Non-pigmented ciliary epithelial cell (primary cell): ENCODE measurements at regions not wholly inside any gene's neighbourhood (a gene's known extent, or its start where the extent isn't known, plus 50 kb on each side); places are given as distances from the start of the nearest gene placed in this dataset.

Experiments
- DNase-seq: peaks from one replicate; pipeline ENCODE4 v3.0.0-alpha.2; 2010; ENCODE audit warnings: low read depth

DNA sequence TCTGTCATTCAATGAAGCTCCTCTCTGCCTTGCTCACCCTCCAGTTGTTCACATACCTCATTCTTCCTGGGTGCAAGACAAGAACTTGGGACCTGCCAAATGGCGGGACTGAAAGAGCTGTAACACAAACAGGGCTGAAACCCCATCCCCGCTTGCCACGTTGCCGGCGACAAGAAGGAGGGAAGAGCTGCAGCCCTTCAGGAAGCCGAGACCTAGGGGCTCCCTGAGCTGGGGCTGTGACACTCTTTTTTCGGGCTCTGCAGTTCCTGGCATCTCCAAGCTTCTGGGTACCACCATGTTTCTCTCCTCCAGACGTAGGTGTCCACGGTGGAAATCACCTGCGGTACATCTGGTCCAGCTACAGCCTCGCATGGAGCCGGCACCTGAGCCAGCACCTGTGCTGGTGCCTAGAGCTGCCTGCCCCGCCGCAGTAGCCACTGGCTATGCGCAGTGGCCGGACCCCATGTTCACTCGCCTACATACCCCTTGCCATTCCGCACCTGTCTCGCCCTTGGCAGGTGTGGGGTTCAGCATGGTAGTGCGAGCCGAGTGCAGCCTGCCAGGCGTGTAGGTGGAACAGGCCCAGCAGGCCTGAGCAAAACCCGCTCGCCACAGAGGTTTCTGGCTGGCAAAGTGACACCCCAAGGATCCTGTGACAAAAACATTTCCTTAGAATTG, 367.0 kb upstream of the NEGR1 start:
- no peak for DNase-seq

DNA sequence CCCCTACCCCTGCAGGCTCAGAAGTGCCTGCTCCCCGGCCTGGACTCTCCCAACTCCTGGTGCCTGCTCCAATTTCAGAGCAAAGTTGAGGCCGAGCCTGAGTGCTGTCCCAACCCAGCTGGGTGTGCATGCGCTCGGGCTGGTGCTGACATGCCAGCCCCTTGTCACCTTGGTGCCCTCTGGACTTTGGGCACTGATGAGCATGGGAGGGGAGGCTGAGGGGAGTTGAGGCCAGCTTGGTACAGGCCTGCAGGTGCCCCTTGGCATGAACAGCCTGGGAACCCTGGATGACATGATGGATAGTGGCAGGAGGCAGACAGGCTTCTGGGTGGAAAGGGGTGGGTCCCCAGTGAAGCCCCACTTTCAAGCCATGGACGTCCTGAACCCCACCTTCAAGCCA, 366.1 kb upstream of the NEGR1 start:
- DNase-seq, result no peak

DNA sequence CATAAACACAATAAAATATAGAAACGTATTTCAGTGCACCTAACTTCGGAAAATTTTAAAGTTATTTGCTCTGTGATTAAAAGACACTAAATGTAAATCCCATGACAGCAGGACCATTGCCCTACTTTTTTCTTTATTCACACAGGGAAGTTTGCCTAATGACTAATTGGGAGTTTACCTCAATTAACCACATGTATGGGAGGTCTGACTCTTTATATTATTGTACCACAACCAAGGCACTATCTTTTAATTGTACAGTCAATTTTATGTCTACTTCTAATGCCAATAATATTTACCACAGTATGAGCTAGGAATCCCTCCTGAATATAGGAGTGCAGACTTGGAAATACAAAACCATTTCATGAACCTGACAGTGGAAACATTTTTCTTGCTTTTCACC, 360.8 kb upstream of the NEGR1 start:
- no peak for DNase-seq

DNA sequence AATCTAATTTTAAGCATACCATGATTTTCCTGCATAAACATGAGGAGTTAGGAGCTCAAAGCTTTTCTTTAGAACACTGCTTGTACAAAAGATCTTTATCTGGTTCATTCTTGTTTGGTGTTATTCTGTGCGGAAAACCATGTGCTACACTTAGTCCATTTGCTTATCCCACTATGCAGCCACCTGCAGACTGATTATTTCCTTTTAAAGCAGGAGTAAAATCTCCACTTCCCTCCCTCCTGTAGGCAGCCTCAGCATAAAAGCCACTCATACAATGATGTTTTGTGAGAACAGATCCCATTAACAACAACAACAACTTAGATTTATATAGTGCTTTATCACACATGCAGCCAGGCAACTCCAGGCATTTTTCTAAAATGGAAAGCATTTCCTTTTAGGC, 355.3 kb upstream of the NEGR1 start:
- no peak for DNase-seq

DNA sequence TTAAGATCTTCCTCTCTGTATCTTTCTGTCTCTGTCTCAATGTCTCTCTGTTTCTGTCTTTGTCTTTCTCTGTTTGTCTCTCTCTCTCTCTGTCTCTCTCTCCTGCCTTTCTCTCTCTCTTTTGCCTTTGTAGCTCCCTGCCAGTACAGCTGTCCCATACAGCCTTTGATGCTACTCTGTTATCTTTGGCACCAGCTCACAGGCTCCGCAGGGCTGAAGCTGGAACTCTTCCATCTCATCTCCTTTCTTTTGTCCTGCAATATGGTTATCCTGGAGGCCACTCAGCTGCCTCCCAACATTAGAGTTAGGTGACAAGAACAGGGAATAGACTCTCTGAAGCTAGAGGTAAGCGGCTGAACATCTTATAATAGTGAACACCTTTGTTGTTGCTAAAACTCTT, 354.3 kb upstream of the NEGR1 start:
- DNase-seq, result no peak

DNA sequence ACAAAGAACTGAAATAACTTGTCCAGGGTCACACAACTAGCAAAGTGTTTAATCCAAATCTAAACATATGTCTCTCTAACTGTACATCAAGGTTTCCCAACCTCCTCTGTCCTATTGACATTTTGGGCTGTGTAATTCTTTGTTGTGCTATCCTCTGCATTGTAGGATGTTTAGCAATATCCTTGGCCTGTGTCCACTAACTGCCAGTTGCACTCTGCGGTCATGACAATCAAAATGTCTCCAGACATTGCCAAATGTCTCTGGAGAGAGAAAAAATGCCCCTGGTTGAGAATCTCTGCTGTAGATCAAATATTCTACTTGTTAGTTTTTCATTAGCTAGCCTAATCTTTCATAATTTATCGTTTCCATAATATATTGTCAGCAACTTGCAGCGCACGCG, 353.4 kb upstream of the NEGR1 start:
- no peak for DNase-seq

DNA sequence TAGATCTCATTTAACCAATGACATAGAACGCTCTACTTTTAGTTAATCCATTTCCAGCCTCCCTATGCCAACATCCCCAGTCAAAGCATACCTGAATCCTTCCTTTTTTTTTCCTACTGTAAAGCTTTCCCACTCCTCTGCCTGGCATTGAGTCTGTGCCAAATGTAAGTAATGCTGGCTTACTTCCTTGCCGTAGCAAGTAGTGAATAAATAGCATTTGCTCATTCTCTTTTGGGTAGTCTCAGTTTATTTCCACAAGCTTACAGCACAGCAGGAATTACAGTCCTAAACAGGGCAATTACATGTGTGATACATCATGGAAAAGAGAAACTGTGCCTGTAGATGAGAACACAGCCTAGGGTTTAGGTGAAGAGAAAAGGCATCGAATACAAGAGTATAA, 352.6 kb upstream of the NEGR1 start:
- DNase-seq, result no peak

DNA sequence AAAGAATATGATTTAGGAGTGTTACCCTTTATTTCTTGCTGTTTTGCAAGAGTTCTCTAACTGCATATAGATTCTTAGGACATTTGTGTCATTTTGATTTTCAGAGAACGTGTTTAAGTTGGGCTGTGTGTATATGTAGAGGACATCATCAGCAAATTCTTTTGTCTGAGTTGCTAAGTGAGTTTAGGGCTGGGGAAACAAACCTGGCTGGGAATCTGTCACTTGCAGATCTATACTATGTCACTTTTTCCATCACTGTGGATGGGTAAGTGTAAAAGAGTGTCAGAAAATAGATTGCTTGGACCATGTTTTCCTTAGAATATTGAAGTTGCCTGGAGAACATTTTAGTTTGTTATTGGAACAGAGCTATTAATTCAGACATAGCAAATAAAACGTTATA, 349.1 kb upstream of the NEGR1 start:
- no peak for DNase-seq

DNA sequence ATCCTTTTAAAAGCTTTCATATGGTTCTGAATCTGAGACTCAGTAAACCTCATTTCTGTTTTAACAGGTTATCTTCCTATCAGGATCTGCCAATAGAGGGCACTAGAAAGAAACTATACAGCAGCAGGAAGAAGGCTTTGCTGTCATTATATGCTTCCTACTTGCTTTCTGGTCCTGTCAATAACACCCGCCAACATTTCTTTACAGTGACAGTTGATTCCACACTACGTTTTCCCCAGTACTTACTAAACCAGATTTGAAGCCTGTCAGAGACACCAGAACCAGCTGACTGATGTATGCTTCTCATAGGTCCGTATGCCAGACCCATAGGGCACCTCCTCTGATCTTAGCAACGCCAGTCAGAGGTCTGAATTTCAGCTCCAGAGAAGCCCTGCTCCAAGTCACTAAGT, 341.0 kb upstream of the NEGR1 start:
- peak; percentile 14 for DNase-seq

DNA sequence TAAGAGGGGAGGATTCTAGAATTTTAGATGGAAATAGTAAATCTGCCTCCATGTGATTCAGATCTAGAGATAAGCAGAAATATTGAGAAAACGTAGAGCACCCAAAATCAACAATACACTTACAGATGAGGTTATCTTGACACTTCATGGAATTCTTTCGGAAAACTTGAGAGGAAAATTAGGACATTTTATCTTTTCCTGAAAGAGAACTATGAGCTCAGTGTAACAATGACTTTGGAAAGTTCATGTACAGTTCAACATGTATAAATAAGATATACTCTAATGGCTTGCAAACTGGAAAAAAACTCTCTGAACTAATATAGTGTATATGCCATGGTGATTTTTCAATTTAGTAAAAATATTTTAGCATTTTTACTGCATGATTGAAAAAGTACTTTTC, 338.1 kb upstream of the NEGR1 start:
- no peak for DNase-seq

DNA sequence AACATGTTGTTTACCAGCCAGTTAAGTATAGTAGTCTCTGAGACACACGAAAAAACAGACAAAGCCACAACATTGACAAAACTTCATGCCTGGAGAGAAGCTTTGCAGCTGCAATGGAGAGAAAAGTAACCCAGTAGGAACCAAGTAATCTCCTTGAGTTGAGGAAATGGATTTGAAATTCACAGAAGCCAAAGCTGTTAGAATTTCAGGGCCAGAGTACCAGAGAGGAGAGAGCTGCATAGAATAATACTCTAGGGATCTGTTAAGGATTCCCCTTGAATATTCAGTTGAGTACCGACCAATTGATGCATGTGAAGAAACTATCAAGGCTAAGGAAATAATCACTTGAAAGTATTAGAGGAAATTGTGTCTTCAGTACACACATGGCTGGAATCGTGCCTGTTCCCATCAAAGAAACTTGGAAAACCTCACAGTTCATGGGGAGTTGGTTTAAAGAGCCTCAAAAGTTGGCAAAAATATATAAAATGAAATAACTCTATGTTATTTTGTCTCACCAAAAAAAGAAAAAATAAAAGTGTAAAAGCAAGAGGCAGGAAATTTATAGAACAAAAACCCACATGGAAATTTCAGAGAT, 324.0 kb upstream of the NEGR1 start:
- no peak for DNase-seq

DNA sequence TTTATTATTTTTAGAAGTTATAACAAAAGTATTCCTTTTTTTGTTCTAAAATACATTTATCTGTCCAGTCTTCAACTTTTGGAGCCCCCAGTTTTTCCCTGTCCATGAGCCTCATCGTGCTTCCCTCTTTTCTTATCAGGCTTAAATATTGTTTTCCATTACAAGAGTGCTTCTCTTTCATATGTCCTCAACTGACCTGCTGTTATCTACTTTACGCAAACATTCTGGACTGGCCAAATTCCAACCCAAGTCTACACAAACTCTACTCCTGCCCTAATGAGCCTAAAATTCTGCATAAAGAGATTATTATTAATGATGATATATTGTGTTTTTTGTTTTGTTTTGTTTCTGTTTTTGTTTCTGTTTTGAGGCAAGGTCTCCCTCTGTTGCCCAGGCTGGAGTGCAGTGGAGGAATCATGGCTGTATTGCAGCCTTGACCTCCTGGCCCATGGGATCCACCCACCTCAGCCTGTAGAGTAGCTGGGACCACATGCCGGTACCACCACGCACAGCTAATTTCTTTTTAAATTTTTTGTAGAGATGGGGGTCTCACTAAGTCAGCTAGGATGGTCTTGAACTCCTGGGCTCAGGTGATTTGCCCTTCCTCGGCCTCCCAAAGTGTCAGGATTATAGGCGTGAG, 318.8 kb upstream of the NEGR1 start:
- no peak for DNase-seq

DNA sequence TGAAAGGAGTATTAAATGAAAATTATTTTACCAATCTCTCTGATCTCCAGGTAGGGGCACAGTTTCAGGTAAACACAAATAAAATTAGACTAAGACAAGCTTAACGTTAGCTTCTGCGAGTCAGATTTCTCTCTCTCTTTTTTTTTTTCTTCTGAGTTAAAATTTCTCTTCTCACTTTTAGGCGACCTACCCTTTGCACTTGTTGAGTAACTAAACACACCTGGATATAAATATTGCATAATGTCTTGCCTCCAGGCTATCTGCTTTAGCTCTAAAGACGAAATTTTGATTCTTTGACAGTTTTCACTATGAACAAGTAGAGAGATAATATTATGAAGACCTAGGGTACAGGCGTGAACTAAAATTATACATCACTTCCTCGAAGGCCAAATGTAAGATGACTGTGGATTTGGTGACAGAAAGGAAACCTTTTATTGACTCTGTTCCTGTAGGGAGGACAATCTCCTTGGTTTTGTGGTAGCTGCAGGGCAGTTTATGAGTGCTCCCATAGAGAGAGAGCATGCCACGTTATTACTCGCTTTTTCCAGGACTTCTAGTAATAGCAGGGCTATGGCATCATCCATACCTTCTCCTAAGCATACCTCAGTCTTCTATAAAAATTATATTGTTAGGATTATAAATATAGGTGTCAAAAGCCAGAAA, 303.8 kb upstream of the NEGR1 start:
- no peak for DNase-seq

DNA sequence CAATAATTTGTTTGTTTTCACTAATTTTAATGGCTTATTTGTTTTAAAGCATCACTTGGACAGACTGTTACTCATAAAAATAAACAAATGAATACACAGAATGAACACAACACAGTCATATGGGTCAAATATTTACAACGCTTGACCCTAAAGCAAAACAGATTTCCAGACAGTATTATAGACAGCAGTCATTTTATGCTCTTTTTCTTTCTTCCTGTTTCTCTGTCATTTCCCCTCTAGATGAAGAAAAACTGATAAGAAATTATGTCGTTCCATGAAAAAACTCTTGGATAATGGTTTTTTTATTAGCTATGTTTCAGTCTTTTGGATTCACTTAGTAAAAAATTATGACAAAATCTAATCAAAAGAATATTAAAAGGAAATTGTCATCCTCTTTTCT, 297.3 kb upstream of the NEGR1 start:
- DNase-seq, result no peak

DNA sequence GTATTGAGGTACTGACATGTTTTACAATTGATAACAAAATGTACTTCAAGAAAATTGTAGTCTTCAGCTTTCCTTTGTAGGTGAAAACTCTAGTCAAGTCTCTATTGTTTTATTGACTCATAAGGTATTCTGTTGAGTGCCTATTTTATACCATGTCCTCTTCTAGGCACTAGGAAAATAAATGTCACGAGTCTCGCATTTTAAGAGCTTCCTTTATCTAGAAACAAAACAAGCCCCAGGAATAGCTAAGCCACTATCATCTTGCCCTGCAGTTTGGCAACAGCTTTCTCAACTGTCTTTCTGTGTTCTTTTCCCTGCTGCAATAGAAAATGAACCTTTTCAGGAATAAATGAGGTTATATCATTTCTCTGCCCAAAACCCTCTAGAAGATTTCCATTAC, 288.5 kb upstream of the NEGR1 start:
- no peak for DNase-seq

DNA sequence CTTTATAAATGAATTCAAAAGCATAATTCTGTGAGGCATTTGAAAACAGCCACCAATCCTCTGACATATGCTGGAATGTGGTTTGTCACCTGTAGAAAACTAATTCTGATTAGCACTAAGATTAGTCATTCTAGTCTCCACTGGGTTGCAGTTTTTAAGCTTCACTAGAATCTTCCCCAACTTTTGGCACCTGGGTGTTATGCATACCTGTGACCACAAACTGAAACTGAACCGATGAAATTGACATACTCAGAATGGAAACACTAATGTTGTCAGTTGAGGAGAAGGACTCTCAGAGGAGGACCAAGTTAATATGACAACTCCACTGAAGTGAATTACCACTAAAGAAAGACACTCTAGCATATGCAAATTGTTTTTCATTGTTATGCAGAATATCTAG, 285.8 kb upstream of the NEGR1 start:
- no peak for DNase-seq

DNA sequence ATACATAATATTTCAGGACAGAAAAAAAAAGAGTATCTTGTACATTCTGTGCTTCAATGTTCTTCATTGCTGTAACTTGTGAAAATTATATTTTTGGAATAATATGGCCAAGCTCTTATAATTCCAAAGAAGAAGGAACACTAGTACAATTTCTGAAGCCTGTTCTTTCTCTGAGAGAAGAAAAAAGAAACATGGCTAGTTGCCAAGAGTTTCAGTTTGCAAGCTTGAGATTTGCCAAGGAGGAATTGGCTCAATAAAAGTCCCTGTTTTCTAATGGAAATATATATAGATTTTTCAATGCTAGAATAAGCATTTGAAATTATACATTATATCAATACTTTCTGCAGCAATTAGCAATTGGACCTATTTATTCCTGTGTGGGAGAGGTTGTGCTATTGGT, 285.2 kb upstream of the NEGR1 start:
- DNase-seq, result no peak

DNA sequence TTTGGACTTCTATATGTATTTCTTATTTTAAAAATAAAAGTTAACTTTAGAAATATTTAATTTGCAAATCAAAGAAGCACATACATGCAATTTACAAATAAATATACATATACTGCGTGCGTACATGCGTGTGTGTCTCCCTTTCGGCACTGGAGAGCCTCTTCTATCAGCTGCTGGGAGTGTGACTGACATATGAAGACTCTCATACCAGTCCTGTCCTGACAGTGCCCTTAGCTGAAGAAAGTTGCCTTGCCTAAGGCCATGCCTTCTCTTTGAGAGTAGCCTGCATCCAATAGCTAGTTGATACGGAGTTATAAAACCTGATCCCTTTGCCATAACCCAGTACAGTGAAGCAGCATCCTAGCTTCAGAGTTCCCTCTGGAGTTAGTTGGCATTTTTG, 282.4 kb upstream of the NEGR1 start:
- no peak for DNase-seq

DNA sequence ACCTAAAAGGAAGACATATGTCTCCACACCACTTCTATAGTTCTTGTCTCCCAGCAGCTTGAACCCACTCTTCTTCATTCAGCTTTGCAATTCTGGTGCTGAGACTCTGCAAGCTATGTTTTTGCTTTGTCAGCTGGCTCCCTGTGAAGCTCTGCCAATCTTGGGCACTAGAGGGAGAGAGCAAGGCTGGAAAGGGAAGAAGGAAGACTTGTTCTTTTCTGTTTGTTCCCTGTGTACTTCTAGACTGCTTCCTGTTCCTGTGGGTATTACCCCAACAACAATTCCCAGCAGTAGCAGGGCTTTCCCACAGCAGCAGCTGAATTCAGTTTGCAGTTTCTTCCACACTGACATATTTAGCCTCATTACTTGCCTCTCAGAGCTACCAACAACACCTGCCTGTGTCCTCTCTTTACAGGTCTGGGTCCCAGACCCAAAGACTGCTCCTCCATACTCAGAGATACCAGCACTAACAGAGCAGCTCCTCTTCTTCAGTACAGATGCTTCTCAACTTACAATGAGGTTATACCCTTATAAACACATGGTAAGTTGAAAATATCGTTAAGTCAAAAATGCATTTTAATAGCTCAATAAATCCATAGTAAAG, 275.2 kb upstream of the NEGR1 start:
- no peak for DNase-seq

DNA sequence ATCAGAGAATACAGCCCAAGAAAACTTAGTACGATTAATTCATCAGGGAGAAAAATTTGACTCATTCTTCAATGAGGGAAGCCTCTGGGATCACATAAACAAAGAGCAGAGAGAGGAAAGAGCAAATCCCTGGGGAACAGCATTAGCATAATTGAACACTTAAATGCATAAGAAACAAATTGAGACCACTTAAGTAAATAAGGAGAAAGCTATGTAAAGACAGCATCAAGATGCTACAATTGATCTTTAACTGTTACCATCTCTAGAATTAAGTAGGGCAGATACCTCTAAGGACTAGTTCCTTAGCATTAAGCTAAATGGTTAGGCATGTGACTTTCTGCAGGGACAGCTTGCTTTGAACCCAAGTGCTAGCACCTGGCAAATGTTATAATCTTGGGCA, 265.1 kb upstream of the NEGR1 start:
- no peak for DNase-seq

DNA sequence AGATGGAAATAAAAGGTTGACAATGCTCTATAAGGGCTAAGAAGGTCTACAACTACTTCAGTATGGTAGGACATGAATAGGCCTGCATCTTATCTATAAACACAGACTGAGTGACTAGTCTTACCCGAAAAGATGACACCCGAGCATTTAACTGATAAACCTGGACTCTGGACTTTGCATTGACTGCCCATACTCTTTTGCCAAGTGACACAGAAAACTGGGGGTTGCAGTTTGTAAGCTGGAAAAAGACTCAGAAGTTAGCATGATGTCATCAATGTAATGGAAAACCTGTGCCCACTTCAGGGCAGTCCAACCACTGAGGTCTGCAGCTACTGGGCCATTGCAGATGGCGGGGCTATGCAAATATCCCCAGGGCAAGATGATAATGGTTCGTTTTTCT, 258.3 kb upstream of the NEGR1 start:
- DNase-seq, result no peak

DNA sequence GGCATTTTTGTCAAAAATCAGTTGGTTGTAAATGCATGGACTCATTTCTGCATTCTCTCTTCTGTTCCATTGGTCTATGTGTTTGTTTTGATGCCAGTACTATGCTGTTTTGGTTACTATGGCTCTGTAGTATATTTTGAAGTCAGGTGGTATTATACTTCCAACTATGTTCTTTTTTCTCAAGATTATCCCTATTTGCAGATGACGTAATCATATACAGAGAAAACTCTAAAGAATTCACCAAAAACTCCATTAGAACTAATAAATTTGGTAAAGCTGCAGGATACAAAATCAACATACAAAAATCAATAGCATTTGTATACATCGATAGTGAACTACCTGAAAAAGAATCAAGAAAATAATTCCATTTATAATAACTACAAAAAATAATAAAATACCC, 253.1 kb upstream of the NEGR1 start:
- DNase-seq, result no peak

DNA sequence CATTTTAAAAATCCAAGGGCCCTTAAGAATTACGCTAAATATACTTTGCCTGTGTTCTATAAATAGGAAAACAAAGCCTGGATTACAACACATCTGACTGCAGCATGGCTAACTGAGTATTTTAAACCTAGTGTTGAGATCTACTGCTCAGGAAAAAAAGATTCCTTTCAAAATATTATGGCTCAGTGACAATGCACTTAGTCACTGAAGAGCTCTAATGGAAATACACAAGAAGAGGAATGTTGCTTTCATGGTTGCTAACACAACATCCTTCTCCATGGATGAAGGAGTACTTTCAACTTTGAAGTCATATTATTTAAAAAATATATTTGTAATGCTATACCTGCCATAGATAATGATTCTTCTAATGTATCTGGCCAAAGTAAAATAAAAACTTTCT, 248.3 kb upstream of the NEGR1 start:
- no peak for DNase-seq
